ENCODE measurements at regions not wholly inside any gene's neighbourhood (a gene's known extent, or its start where the extent isn't known, plus 50 kb on each side); places are given as distances from the start of the nearest gene placed in this dataset.

- no peak overlapping the region for H3K4me3 Mint-ChIP-seq
- TF ChIP-seq TP53 (CRISPR knock-in tag; IDR thresholded peaks at IDR 0.05) (no peak), CREM (CRISPR knock-in tag; IDR thresholded peaks at IDR 0.05) (no peak), USF2 (CRISPR knock-in tag; IDR thresholded peaks at IDR 0.05) (no peak), ARID4B (CRISPR knock-in tag; IDR thresholded peaks at IDR 0.05; ENCODE audit: borderline replicate concordance) (no peak), FOXK1 (CRISPR knock-in tag; IDR thresholded peaks at IDR 0.05) (no peak), AFF4 (CRISPR knock-in tag; IDR thresholded peaks at IDR 0.05; ENCODE audit: borderline replicate concordance) (no peak), E2F4 (CRISPR knock-in tag; IDR thresholded peaks at IDR 0.05; ENCODE audit: borderline replicate concordance, low read depth) (no peak), CDX4 (CRISPR knock-in tag; IDR thresholded peaks at IDR 0.05; ENCODE audit: borderline replicate concordance) (no peak), MLX (CRISPR knock-in tag; IDR thresholded peaks at IDR 0.05) (no peak), STAT6 (CRISPR knock-in tag; conservative IDR thresholded peaks at IDR 0.05; ENCODE audit: low read depth) (no peak), EMX1 (CRISPR knock-in tag; IDR thresholded peaks at IDR 0.05) (no peak), E2F5 (CRISPR knock-in tag; IDR thresholded peaks at IDR 0.05) (no peak), ZNF512 (CRISPR knock-in tag; IDR thresholded peaks at IDR 0.05; ENCODE audit: borderline replicate concordance) (no peak), MYBL2 (CRISPR knock-in tag; IDR thresholded peaks at IDR 0.05) (no peak), ERG (CRISPR knock-in tag; IDR thresholded peaks at IDR 0.05) (no peak)
- ATAC-seq (no peak), DNase-seq (ENCODE audit: low spot score) (no peak)
- ChIA-PET CTCF (no interaction called here), POLR2A (no interaction called here)
- no peaks in the 10 kb centered on the region for H3K9me3 Mint-ChIP-seq
- no peaks in the 10 kb centered on the region; the same call in 1 of the 2 replicates for H3K27me3 Mint-ChIP-seq (ENCODE audit: low read depth)
- no peaks in the 10 kb centered on the region for H3K4me1 Mint-ChIP-seq
- no peaks in the 10 kb centered on the region for H3K36me3 Mint-ChIP-seq
- no peak overlapping the region for H3K27ac Mint-ChIP-seq
Observed at GRCh38 chr2:107133412-107133811, 247.4 kb upstream of the ST6GAL2 start.
